ENCODE measurements at regions not wholly inside any gene's neighbourhood (a gene's known extent, or its start where the extent isn't known, plus 50 kb on each side); places are given as distances from the start of the nearest gene placed in this dataset.
"Not testable (repeated sequence)": the region's sequence is repeated elsewhere in the genome, so short reads cannot be mapped to it uniquely, and the experiment has no call there.

DNA sequence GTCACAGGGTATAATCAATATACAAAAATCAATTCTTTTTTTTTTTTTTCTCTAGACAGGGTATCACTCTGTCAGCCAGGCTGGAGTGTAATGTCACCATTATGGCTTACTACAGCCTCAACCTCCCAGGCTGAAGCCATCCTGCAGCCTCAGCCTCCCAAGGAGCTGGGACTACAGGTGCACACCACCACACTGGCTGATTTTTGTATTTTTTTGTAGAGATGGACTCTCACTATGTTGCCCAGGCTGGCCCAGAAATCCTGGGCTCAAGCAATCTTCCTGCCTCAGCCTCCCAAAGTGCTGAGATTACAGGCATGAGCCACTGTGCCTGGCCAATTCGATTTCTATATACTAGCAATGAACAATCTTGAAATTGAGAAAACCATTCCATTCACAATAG lies 263.2 kb downstream of the GOLGA6L6 start:
- TF ChIP-seq NR2F2 (IDR thresholded peaks at IDR 0.05); ZBTB33 (IDR thresholded peaks at IDR 0.05); RAD21 (IDR thresholded peaks at IDR 0.05); SP1 (IDR thresholded peaks at IDR 0.05); CTCF (IDR thresholded peaks at IDR 0.05; ENCODE audit: low read depth, low read length, missing input control): not testable (repeated sequence)
- TF ChIP-seq, protein P1, sequence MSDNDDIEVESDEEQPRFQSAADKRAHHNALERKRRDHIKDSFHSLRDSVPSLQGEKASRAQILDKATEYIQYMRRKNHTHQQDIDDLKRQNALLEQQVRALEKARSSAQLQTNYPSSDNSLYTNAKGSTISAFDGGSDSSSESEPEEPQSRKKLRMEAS (IDR thresholded peaks at IDR 0.05): not testable (repeated sequence)

Measured in liver (tissue), 3 donors.